NCI-H1694 treated with DMSO at 0.1 percent for 48 hours (cell line): ENCODE measurements at regions not wholly inside any gene's neighbourhood (a gene's known extent, or its start where the extent isn't known, plus 50 kb on each side); places are given as distances from the start of the nearest gene placed in this dataset.
"Not testable (repeated sequence)": the region's sequence is repeated elsewhere in the genome, so short reads cannot be mapped to it uniquely, and the experiment has no call there.

ENCODE experiments used
- DNase-seq: peaks from one replicate; lab custom pipeline; 2025; lab: John Stamatoyannopoulos, UW

- DNase-seq = no peak
Measured at GRCh38 chr7:121563177-121563576, 167.1 kb upstream of the FAM3C start.

GRCh38 chr7:121562259-121562658, 166.2 kb upstream of the FAM3C start:
- DNase-seq = no peak

- DNase-seq = peak; percentile 8
Measured at GRCh38 chr7:121561717-121562116, 165.6 kb upstream of the FAM3C start.

GRCh38 chr7:121560267-121560990, 164.3 kb upstream of the FAM3C start:
- DNase-seq = no peak

- DNase-seq = no peak
Measured at GRCh38 chr7:121558288-121558687, 162.2 kb upstream of the FAM3C start.

GRCh38 chr7:121557034-121557892, 161.2 kb upstream of the FAM3C start:
- DNase-seq = no peak

GRCh38 chr7:121555558-121555957, 159.4 kb upstream of the FAM3C start:
- no peak for DNase-seq

GRCh38 chr7:121547544-121548092, 151.5 kb upstream of the FAM3C start:
- peak; percentile 83 for DNase-seq

- no peak for DNase-seq
Measured at GRCh38 chr7:121546632-121547543, 150.8 kb upstream of the FAM3C start.

GRCh38 chr7:121545418-121545817, 149.3 kb upstream of the FAM3C start:
- DNase-seq = no peak

- DNase-seq = no peak
Measured at GRCh38 chr7:121544726-121545125, 148.6 kb upstream of the FAM3C start.

GRCh38 chr7:121544238-121544637, 148.1 kb upstream of the FAM3C start:
- no peak for DNase-seq

GRCh38 chr7:121541457-121541856, 145.3 kb upstream of the FAM3C start:
- DNase-seq = no peak

- DNase-seq = no peak
Measured at GRCh38 chr7:121540138-121540537, 144.0 kb upstream of the FAM3C start.

- DNase-seq = no peak
Measured at GRCh38 chr7:121537031-121537430, 140.9 kb upstream of the FAM3C start.

- DNase-seq = no peak
Measured at GRCh38 chr7:121531175-121532070, 135.3 kb upstream of the FAM3C start.

GRCh38 chr7:121530227-121531174, 134.4 kb upstream of the FAM3C start:
- no peak for DNase-seq

GRCh38 chr7:121529003-121529402, 132.9 kb upstream of the FAM3C start:
- no peak for DNase-seq

- DNase-seq = not testable (repeated sequence)
Measured at GRCh38 chr7:121526210-121526609, 130.1 kb upstream of the FAM3C start.
